Peyer's patch (tissue), 4 donors: ENCODE measurements at regions not wholly inside any gene's neighbourhood (a gene's known extent, or its start where the extent isn't known, plus 50 kb on each side); places are given as distances from the start of the nearest gene placed in this dataset.

Source experiments
- POLR2A ChIP-seq, 2 donors: fragments of 450-650 bp; IDR thresholded peaks; one replicate each; pipeline ENCODE4 v1.5.1; 2017; ENCODE audit warnings: antibody characterized with exemption in 2 of 2, mild to moderate bottlenecking in 2 of 2, moderate library complexity in 2 of 2
- TF ChIP-seq, protein P1 (sequence below), 6 experiments: fragments of 450-650 bp in 4 of 6; fragments of 200-600 bp in 2 of 6; sonication (generic) in 1 of 6; IDR thresholded peaks; one replicate each; pipeline ENCODE4 v1.5.1; 2017 to 2019; ENCODE audit warnings: antibody characterized with exemption in 6 of 6, mild to moderate bottlenecking in 3 of 6, moderate library complexity in 1 of 6

DNA sequence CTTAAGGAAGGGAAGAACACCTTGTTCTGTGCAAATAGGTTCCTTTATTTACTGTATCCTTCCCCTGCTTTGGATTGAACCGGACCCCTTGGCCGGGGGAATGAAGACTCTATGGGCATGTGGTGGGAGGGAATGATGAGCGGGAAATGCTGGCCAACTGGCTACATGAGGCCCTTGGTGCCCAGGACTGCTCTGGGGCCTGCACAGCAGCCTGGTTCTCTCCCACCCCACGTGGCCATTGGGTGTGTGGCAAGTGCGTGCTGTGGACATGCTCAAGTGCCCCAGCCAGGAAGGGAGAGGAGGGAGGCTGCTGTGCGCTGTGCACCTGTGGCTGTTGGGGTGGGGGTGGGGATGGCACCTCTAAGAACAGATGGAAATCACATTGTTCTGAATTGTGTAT is 917.0 kb upstream of the GHITM start:
- TF ChIP-seq, protein P1, sequence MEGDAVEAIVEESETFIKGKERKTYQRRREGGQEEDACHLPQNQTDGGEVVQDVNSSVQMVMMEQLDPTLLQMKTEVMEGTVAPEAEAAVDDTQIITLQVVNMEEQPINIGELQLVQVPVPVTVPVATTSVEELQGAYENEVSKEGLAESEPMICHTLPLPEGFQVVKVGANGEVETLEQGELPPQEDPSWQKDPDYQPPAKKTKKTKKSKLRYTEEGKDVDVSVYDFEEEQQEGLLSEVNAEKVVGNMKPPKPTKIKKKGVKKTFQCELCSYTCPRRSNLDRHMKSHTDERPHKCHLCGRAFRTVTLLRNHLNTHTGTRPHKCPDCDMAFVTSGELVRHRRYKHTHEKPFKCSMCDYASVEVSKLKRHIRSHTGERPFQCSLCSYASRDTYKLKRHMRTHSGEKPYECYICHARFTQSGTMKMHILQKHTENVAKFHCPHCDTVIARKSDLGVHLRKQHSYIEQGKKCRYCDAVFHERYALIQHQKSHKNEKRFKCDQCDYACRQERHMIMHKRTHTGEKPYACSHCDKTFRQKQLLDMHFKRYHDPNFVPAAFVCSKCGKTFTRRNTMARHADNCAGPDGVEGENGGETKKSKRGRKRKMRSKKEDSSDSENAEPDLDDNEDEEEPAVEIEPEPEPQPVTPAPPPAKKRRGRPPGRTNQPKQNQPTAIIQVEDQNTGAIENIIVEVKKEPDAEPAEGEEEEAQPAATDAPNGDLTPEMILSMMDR (IDR thresholded peaks at IDR 0.05) = no peak
- no peak for TF ChIP-seq POLR2A (IDR thresholded peaks at IDR 0.05)
